ENCODE measurements at regions not wholly inside any gene's neighbourhood (a gene's known extent, or its start where the extent isn't known, plus 50 kb on each side); places are given as distances from the start of the nearest gene placed in this dataset.

DNA sequence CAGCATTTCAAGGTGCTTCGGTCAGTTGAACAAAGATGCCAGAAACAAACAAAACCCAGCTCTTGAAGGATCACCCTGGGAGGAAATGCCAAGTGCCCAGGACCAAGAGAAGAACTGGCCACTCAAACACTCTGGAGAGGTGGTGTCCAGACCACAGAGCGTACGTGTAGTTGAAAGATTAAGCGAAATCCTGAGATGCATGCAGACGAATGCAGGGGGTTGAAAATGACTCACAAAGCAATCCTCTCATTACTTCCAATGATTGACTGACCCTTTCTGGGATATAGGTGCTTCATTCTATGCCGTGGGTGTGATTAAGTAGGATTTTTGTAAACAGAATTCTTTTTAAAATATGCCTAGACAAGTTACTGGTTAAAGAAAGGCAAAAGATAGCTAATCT, 71.5 kb upstream of the ATXN1 start:
- TF ChIP-seq, protein P1, sequence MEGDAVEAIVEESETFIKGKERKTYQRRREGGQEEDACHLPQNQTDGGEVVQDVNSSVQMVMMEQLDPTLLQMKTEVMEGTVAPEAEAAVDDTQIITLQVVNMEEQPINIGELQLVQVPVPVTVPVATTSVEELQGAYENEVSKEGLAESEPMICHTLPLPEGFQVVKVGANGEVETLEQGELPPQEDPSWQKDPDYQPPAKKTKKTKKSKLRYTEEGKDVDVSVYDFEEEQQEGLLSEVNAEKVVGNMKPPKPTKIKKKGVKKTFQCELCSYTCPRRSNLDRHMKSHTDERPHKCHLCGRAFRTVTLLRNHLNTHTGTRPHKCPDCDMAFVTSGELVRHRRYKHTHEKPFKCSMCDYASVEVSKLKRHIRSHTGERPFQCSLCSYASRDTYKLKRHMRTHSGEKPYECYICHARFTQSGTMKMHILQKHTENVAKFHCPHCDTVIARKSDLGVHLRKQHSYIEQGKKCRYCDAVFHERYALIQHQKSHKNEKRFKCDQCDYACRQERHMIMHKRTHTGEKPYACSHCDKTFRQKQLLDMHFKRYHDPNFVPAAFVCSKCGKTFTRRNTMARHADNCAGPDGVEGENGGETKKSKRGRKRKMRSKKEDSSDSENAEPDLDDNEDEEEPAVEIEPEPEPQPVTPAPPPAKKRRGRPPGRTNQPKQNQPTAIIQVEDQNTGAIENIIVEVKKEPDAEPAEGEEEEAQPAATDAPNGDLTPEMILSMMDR (optimal IDR thresholded peaks at IDR 0.05 in 1 of 3, IDR thresholded peaks at IDR 0.05 in 1 of 3, conservative IDR thresholded peaks at IDR 0.05 in 1 of 3; ENCODE audit: extremely low read depth in 1 of 3, insufficient read depth in 2 of 3, low read length in 3 of 3): no peak
- TF ChIP-seq EZH2 (IDR thresholded peaks at IDR 0.05; ENCODE audit: low read length): no peak
